Astrocyte (in vitro differentiated cells and primary cell): ENCODE measurements at regions not wholly inside any gene's neighbourhood (a gene's known extent, or its start where the extent isn't known, plus 50 kb on each side); places are given as distances from the start of the nearest gene placed in this dataset.

ENCODE experiments used
- CTCF ChIP-seq: IDR thresholded peaks from 2 replicates; pipeline ENCODE4 v1.5.1; 2011; ENCODE audit warnings: low read depth, mild to moderate bottlenecking, inconsistent platforms, low read length, moderate library complexity; ENCODE audit not compliant: insufficient read depth
- EZH2 ChIP-seq: IDR thresholded peaks from 2 replicates; pipeline ENCODE4 v1.6.1; 2012; ENCODE audit warnings: mild to moderate bottlenecking, low read length, inconsistent platforms; ENCODE audit not compliant: insufficient read depth

GRCh38 chr9:11192993-11193392 lies 580.2 kb upstream of the PTPRD start:
- TF ChIP-seq CTCF (no peak), EZH2 (no peak)
